ENCODE measurements at regions not wholly inside any gene's neighbourhood (a gene's known extent, or its start where the extent isn't known, plus 50 kb on each side); places are given as distances from the start of the nearest gene placed in this dataset.

DNA sequence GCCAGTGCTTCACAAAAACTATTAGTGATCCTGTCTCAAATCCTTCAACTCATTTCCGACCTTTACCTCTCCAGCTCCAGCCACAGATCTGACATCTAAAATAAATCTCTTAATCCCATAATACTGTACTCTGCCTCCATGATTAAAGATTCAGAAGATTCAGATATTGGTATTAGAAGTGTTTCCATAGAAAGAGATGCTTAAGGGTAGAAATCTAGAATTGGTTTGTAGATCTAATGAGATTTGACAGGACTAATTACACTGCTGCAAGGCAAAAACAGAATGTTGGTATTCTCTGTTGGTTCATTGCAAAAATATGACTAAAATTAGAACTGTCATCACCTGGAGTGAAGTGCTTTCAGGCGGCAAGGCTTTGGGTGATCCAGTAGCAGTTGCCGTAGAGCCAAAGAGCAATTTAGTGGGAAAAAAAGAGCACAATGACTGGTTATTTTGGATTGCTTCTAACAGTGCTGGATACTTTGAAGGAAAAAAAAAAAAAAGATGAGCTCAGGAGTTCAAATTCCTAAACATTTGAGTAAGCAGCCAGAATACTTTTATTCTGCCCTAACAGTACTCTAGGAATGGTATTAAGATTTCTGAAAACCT lies 940.1 kb upstream of the SORCS1 start:
- Histone ChIP-seq H3K4ac (replicated peaks; ENCODE audit: insufficient read length, low read depth, low read length) (no peak overlapping the region), H2BK120ac (replicated peaks; ENCODE audit: low read depth, low read length) (no peak overlapping the region), H3K56ac (replicated peaks; ENCODE audit: insufficient read length, low read depth, low read length) (no peak overlapping the region), H3K79me2 (ENCODE audit: control insufficient read depth in 1 of 2, insufficient read depth in 2 of 2, low read length in 2 of 2) (no peaks in the 10 kb centered on the region), H3K23ac (ENCODE audit: insufficient read length) (no peak overlapping the region), H3K27ac (ENCODE audit: low read depth, low read length) (no peak overlapping the region), H3K14ac (ENCODE audit: insufficient read length) (no peak overlapping the region), H3K36me3 (ENCODE audit: control insufficient read depth in 2 of 4, insufficient read depth in 4 of 4, low read length in 3 of 4) (no peaks in the 10 kb centered on the region), H4K20me1 (replicated peaks in 1 of 2; ENCODE audit: control insufficient read depth in 1 of 2, insufficient read depth in 2 of 2, low read length in 2 of 2) (no peaks in the 10 kb centered on the region), H2BK20ac (ENCODE audit: low read length) (no peak overlapping the region), H3K27me3 (replicated peaks in 1 of 4; ENCODE audit: control insufficient read depth in 3 of 4, extremely low read depth in 1 of 4, insufficient read depth in 3 of 4, low read length in 3 of 4) (no peaks in the 10 kb centered on the region), H2AK5ac (ENCODE audit: low read depth, low read length) (no peak overlapping the region), H2BK12ac (ENCODE audit: low read depth, low read length) (no peak overlapping the region), H3K23me2 (ENCODE audit: low read depth, low read length) (no peaks in the 10 kb centered on the region), H3K18ac (ENCODE audit: extremely low read depth, low read length) (no peak overlapping the region), H3K79me1 (ENCODE audit: low read depth, low read length) (no peaks in the 10 kb centered on the region), H3K9ac (replicated peaks in 1 of 4; ENCODE audit: extremely low read depth in 1 of 4, low read depth in 3 of 4, low read length in 3 of 4) (no peak overlapping the region), H4K91ac (replicated peaks; ENCODE audit: insufficient read length, low read length) (no peak overlapping the region), H2AFZ (ENCODE audit: low read length) (no peak overlapping the region), H4K8ac (ENCODE audit: extremely low read depth, insufficient read depth, low read length) (no peak overlapping the region), H3K4me2 (ENCODE audit: insufficient read depth in 1 of 2, low read depth in 2 of 2, low read length in 2 of 2) (no peak overlapping the region), H3K4me1 (replicated peaks in 1 of 4; ENCODE audit: control insufficient read depth in 3 of 4, insufficient read depth in 4 of 4, low read length in 3 of 4) (no peaks in the 10 kb centered on the region; a peak in 1 of 7 replicates), H2BK15ac (ENCODE audit: low read length) (no peak overlapping the region), H4K5ac (ENCODE audit: insufficient read length, low read depth, low read length) (no peak overlapping the region), H3K4me3 (ENCODE audit: extremely low read depth in 1 of 4, insufficient read depth in 2 of 4, low read depth in 3 of 4, low read length in 4 of 4) (no peak overlapping the region), H3K9me3 (ENCODE audit: insufficient read depth in 2 of 2, low read depth in 1 of 2, low read length in 1 of 2) (no peaks in the 10 kb centered on the region), H2BK5ac (ENCODE audit: low read depth, low read length) (no peak overlapping the region)
- no peak for DNase-seq (ENCODE audit: low read depth in 1 of 2, low spot score in 2 of 2)
- CTCF ChIA-PET (ENCODE audit: partially characterized antibody) = interaction anchor here (0.7 to 1.1 kb wide), 4 partner anchors 9 to 100 kb away, joined by 3 to 5 read pairs (median 4); no protein-coding TSS in a partner anchor
- POLR2A ChIA-PET (ENCODE audit: partially characterized antibody) = no interaction called here
- FAIRE-seq = no peak
- 88 to 100% methylated on average over 1 to 3 of the region's 3 CpGs for WGBS, 2 experiments (ENCODE audit: extremely low coverage in 1 of 2, insufficient coverage in 1 of 2, insufficient read length in 1 of 2, insufficient replicate concordance in 2 of 2, low coverage in 1 of 2, low lambda C conversion rate in 2 of 2, missing lambda C conversion rate in 1 of 2)
- TF ChIP-seq BRCA1 (IDR thresholded peaks at IDR 0.05; ENCODE audit: low read depth, low read length) (no peak), HDAC6 (IDR thresholded peaks at IDR 0.05; ENCODE audit: low read depth, low read length) (no peak), RFX5 (IDR thresholded peaks at IDR 0.05; ENCODE audit: borderline replicate concordance, low read depth, low read length) (no peak), BACH1 (IDR thresholded peaks at IDR 0.05; ENCODE audit: low read length) (no peak), YY1 (IDR thresholded peaks at IDR 0.05; ENCODE audit: low read depth, low read length) (no peak), GABPA (IDR thresholded peaks at IDR 0.05; ENCODE audit: borderline replicate concordance, insufficient read depth, low read length) (no peak), RAD21 (IDR thresholded peaks at IDR 0.05 in 1 of 2, conservative IDR thresholded peaks at IDR 0.05 in 1 of 2; ENCODE audit: low read depth in 2 of 2, low read length in 2 of 2) (no peak), KDM1A (IDR thresholded peaks at IDR 0.05; ENCODE audit: borderline replicate concordance, low read length) (no peak), SIRT6 (IDR thresholded peaks at IDR 0.05; ENCODE audit: low read length) (no peak), RBBP5 (IDR thresholded peaks at IDR 0.05; ENCODE audit: borderline replicate concordance, low read depth, low read length) (no peak), SUZ12 (IDR thresholded peaks at IDR 0.05; ENCODE audit: low read length) (no peak)
- TF ChIP-seq, protein P1, sequence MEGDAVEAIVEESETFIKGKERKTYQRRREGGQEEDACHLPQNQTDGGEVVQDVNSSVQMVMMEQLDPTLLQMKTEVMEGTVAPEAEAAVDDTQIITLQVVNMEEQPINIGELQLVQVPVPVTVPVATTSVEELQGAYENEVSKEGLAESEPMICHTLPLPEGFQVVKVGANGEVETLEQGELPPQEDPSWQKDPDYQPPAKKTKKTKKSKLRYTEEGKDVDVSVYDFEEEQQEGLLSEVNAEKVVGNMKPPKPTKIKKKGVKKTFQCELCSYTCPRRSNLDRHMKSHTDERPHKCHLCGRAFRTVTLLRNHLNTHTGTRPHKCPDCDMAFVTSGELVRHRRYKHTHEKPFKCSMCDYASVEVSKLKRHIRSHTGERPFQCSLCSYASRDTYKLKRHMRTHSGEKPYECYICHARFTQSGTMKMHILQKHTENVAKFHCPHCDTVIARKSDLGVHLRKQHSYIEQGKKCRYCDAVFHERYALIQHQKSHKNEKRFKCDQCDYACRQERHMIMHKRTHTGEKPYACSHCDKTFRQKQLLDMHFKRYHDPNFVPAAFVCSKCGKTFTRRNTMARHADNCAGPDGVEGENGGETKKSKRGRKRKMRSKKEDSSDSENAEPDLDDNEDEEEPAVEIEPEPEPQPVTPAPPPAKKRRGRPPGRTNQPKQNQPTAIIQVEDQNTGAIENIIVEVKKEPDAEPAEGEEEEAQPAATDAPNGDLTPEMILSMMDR (IDR thresholded peaks at IDR 0.05; ENCODE audit: control extremely low read depth in 1 of 3, insufficient read depth in 1 of 3, low read depth in 1 of 3, low read length in 3 of 3) = no peak
